ENCODE measurements at regions not wholly inside any gene's neighbourhood (a gene's known extent, or its start where the extent isn't known, plus 50 kb on each side); places are given as distances from the start of the nearest gene placed in this dataset.

- Histone ChIP-seq H3K4me1 (ENCODE audit: control insufficient read depth, insufficient read depth, low read length) (peaks cover 11% of the 10 kb centered on the region), H3K79me2 (ENCODE audit: control insufficient read depth, insufficient read depth, low read length) (no peaks in the 10 kb centered on the region), H3K36me3 (ENCODE audit: control insufficient read depth in 2 of 2, insufficient read depth in 2 of 2, low read length in 1 of 2) (no peaks in the 10 kb centered on the region), H2AFZ (ENCODE audit: control insufficient read depth, low read depth, low read length) (peak overlapping the region; percentile 82; the same call in 1 of the 2 replicates), H3K4me2 (ENCODE audit: control insufficient read depth, insufficient read depth) (peak overlapping the region; percentile 12; the same call in 1 of the 2 replicates), H4K20me1 (ENCODE audit: control insufficient read depth, insufficient read depth) (no peaks in the 10 kb centered on the region), H3K9me3 (replicated peaks; ENCODE audit: control insufficient read depth, insufficient read depth, low read length) (peaks cover 4% of the 10 kb centered on the region; the same call in 2 of the 3 replicates), H3K27me3 (replicated peaks in 1 of 2; ENCODE audit: control insufficient read depth in 2 of 2, insufficient read depth in 2 of 2, low read length in 1 of 2) (no peaks in the 10 kb centered on the region), H3K4me3 (no peak overlapping the region), H3K9ac (ENCODE audit: control insufficient read depth, insufficient read depth, low read length) (no peak overlapping the region), H3K27ac (ENCODE audit: control insufficient read depth, insufficient read depth) (no peak overlapping the region)
- FAIRE-seq (no peak), DNase-seq (ENCODE audit: low read depth, low spot score) (no peak), ATAC-seq (no peak)
- intact Hi-C loops (cut with micrococcal nuclease; ENCODE audit: unreplicated experiment) (no loop called here), in situ Hi-C loops (cut with MboI) (no loop called here)
- 57% methylated on average over 5 of the region's 9 CpGs for WGBS (ENCODE audit: insufficient coverage, insufficient replicate concordance, low lambda C conversion rate, missing lambda C conversion rate)
- no peak for TF ChIP-seq HDAC2 (IDR thresholded peaks at IDR 0.05)
- no TSS peak for BruUV-seq (replicated peaks)
- ChIA-PET RAD21 (ENCODE audit: unreplicated experiment) (no interaction called here), POLR2A (no interaction called here), CTCF (no interaction called here), SMC1A (ENCODE audit: uncharacterized antibody, unreplicated experiment) (interaction anchor here (1.0 kb wide), 2 partner anchors 9 to 16 kb away, joined by 3 to 5 read pairs; no protein-coding TSS in a partner anchor)
Measured at GRCh38 chr15:99496302-99496629, 69.5 kb upstream of the MEF2A start.

GRCh38 chr15:99502182-99502581 lies 63.6 kb upstream of the MEF2A start:
- no TSS peak for BruUV-seq (replicated peaks)
- FAIRE-seq = peak; percentile 64
- Histone ChIP-seq H2AFZ (ENCODE audit: control insufficient read depth, low read depth, low read length) (peak overlapping the region; percentile 82; the same call in 1 of the 2 replicates), H4K20me1 (ENCODE audit: control insufficient read depth, insufficient read depth) (no peaks in the 10 kb centered on the region), H3K9ac (ENCODE audit: control insufficient read depth, insufficient read depth, low read length) (peak overlapping the region; percentile 78), H3K27me3 (replicated peaks in 1 of 2; ENCODE audit: control insufficient read depth in 2 of 2, insufficient read depth in 2 of 2, low read length in 1 of 2) (no peaks in the 10 kb centered on the region), H3K4me1 (ENCODE audit: control insufficient read depth, insufficient read depth, low read length) (peaks cover 53% of the 10 kb centered on the region), H3K9me3 (replicated peaks; ENCODE audit: control insufficient read depth, insufficient read depth, low read length) (peaks cover 4% of the 10 kb centered on the region; the same call in 2 of the 3 replicates), H3K36me3 (ENCODE audit: control insufficient read depth in 2 of 2, insufficient read depth in 2 of 2, low read length in 1 of 2) (no peaks in the 10 kb centered on the region), H3K4me3 (peak overlapping the region; percentile 33), H3K4me2 (ENCODE audit: control insufficient read depth, insufficient read depth) (peak overlapping the region; percentile 82), H3K79me2 (ENCODE audit: control insufficient read depth, insufficient read depth, low read length) (no peaks in the 10 kb centered on the region; the same call in 1 of the 2 replicates), H3K27ac (ENCODE audit: control insufficient read depth, insufficient read depth) (peak overlapping the region; percentile 95)
- intact Hi-C loops (cut with micrococcal nuclease; ENCODE audit: unreplicated experiment) (loop anchor here (5.0 kb wide), 2 partner anchors 130 to 230 kb away; no protein-coding TSS in a partner anchor), in situ Hi-C loops (cut with MboI) (loop anchor here (25.0 kb wide), 1 partner anchor 1435 kb away; no protein-coding TSS in a partner anchor)
- CTCF ChIA-PET = interaction anchor here (1.0 to 3.8 kb wide), 9 partner anchors 10 to 230 kb away, joined by 3 to 38 read pairs (median 6); no protein-coding TSS in a partner anchor
- DNase-seq (ENCODE audit: low read depth, low spot score) = peak; percentile 90
- RAD21 ChIA-PET (ENCODE audit: unreplicated experiment) = interaction anchor here (0.6 to 4.8 kb wide), 13 partner anchors 10 to 230 kb away, joined by 3 to 84 read pairs (median 4); partner anchors contain the start of gene MEF2A
- POLR2A ChIA-PET = interaction anchor here (0.7 to 3.8 kb wide), 7 partner anchors 10 to 493 kb away, joined by 3 to 48 read pairs (median 4); partner anchors contain the start of gene LYSMD4
- SMC1A ChIA-PET (ENCODE audit: uncharacterized antibody, unreplicated experiment) = interaction anchor here (0.7 to 4.9 kb wide), 21 partner anchors 11 to 248 kb away, joined by 3 to 92 read pairs (median 4); partner anchors contain the start of gene LYSMD4
- peak; percentile 82 for ATAC-seq
- 4% methylated on average over 4 of the region's 4 CpGs for WGBS (ENCODE audit: insufficient coverage, insufficient replicate concordance, low lambda C conversion rate, missing lambda C conversion rate)
- TF ChIP-seq BHLHE40 (IDR thresholded peaks at IDR 0.05; ENCODE audit: borderline replicate concordance in 1 of 2, low read depth in 2 of 2, low read length in 1 of 2) = peak; percentile 73 to 84
- TF ChIP-seq TCF12 (IDR thresholded peaks at IDR 0.05; ENCODE audit: low read depth, low read length) = peak; percentile 72; the same call in 1 of the 2 replicates
- peak in 1 of 2 experiments; percentile 79; a peak in 2 of 3 replicates for TF ChIP-seq EGR1 (IDR thresholded peaks at IDR 0.05; ENCODE audit: borderline replicate concordance in 1 of 2, low read depth in 2 of 2, low read length in 2 of 2)
- peak; percentile 96 for TF ChIP-seq IKZF1 (conservative IDR thresholded peaks at IDR 0.05)
- peak; percentile 98 for TF ChIP-seq IKZF2 (IDR thresholded peaks at IDR 0.05)
- peak; percentile 95 for TF ChIP-seq RELA (IDR thresholded peaks at IDR 0.05; ENCODE audit: borderline replicate concordance, partially characterized antibody)
- TF ChIP-seq FOS (IDR thresholded peaks at IDR 0.05; ENCODE audit: borderline replicate concordance, extremely low read depth, insufficient read length) = no peak
- TF ChIP-seq SPI1 (IDR thresholded peaks at IDR 0.05; ENCODE audit: borderline replicate concordance, insufficient read depth, low read depth, low read length) = peak; percentile 38; the same call in 1 of the 2 replicates
- TF ChIP-seq TARDBP (IDR thresholded peaks at IDR 0.05; ENCODE audit: borderline replicate concordance) = no peak
- TF ChIP-seq MEF2B (IDR thresholded peaks at IDR 0.05; ENCODE audit: partially characterized antibody, poor library complexity, severe bottlenecking) = peak; percentile 75
- peak; percentile 81 for TF ChIP-seq MLLT1 (IDR thresholded peaks at IDR 0.05)
- TF ChIP-seq TBL1XR1 (IDR thresholded peaks at IDR 0.05; ENCODE audit: low read depth, low read length) = peak; percentile 71; the same call in 1 of the 2 replicates
- peak; percentile 54; the same call in 1 of the 2 replicates for TF ChIP-seq BMI1 (IDR thresholded peaks at IDR 0.05; ENCODE audit: borderline replicate concordance)
- no peak for TF ChIP-seq SMAD5 (IDR thresholded peaks at IDR 0.05; ENCODE audit: low read depth)
- TF ChIP-seq HDAC2 (IDR thresholded peaks at IDR 0.05) = no peak
- TF ChIP-seq CBFB (IDR thresholded peaks at IDR 0.05; ENCODE audit: low read depth) = peak; percentile 89
- TF ChIP-seq YY1 (IDR thresholded peaks at IDR 0.05; ENCODE audit: low read depth, low read length) = no peak
